IMR-90 (cell line): ENCODE measurements at regions not wholly inside any gene's neighbourhood (a gene's known extent, or its start where the extent isn't known, plus 50 kb on each side); places are given as distances from the start of the nearest gene placed in this dataset.

ENCODE experiments used
- ATAC-seq: fragments of 200-7000 bp; cut with Tn5 transposase; 2 replicates; pipeline ENCODE4 v1.9.1; 2020; ENCODE audit warnings: low read depth, mild to moderate bottlenecking, moderate library complexity
- BruUV-seq: library from RNA; stranded (reverse); fragments of 400-500 nt; replicated peaks from 2 replicates; lab custom pipeline; 2021; lab: Mats Ljungman, UMichigan
- CTCF ChIA-PET: fragments of 300-600 bp; formaldehyde crosslinking; extraction: SDS; loops from one replicate; lab custom pipeline; 2021; ENCODE audit warnings: antibody characterized with exemption; lab: Yijun Ruan, JAX
- POLR2A ChIA-PET: fragments of 300-600 bp; sonication (Branson Sonifier 250); formaldehyde crosslinking; loops from one replicate; lab custom pipeline; 2022; ENCODE audit warnings: antibody characterized with exemption; ENCODE audit not compliant: unreplicated experiment; lab: Charles Lee
- DNase-seq: peaks from one replicate; pipeline ENCODE4 v3.0.0; 2013
- H2AFZ ChIP-seq: replicated peaks from 2 replicates; pipeline ENCODE3; 2013; ENCODE audit warnings: low read length, mild to moderate bottlenecking; ENCODE audit not compliant: poor library complexity
- H2AK5ac ChIP-seq: 2 replicates; pipeline ENCODE4 v1.6.1; 2013; ENCODE audit warnings: low read depth, low read length, inconsistent platforms
- H2AK9ac ChIP-seq: replicated peaks from 2 replicates; pipeline ENCODE3; 2013; ENCODE audit warnings: mild to moderate bottlenecking, low read depth, low read length, moderate library complexity; ENCODE audit not compliant: poor library complexity
- H2BK120ac ChIP-seq: 2 replicates; pipeline ENCODE4 v1.6.1; 2013; ENCODE audit warnings: low read depth, low read length, inconsistent platforms
- H2BK15ac ChIP-seq: 3 replicates; pipeline ENCODE4 v1.6.1; 2013; ENCODE audit warnings: low read depth, low read length, inconsistent platforms
- H2BK20ac ChIP-seq: 2 replicates; pipeline ENCODE4 v1.6.1; 2013; ENCODE audit warnings: low read depth, mild to moderate bottlenecking, inconsistent platforms, low read length, moderate library complexity
- H2BK5ac ChIP-seq: 2 replicates; pipeline ENCODE4 v1.6.1; 2013; ENCODE audit warnings: mild to moderate bottlenecking, low read depth, low read length, inconsistent platforms; ENCODE audit not compliant: poor library complexity, severe bottlenecking
- H3K14ac ChIP-seq: replicated peaks from 2 replicates; pipeline ENCODE4 v1.6.1; 2013; ENCODE audit warnings: low read depth, low read length, inconsistent platforms
- H3K18ac ChIP-seq: 2 replicates; pipeline ENCODE4 v1.6.1; 2013; ENCODE audit warnings: low read depth, low read length, control low read depth
- H3K23ac ChIP-seq: 2 replicates; pipeline ENCODE4 v1.6.1; 2013; ENCODE audit warnings: low read depth, low read length, inconsistent platforms
- H3K27ac ChIP-seq: 2 replicates; pipeline ENCODE4 v1.5.1; 2013; ENCODE audit warnings: mild to moderate bottlenecking, control low read depth, low read length; ENCODE audit not compliant: insufficient read depth
- H3K27me3 ChIP-seq: 2 replicates; pipeline ENCODE4 v1.6.1; 2013; ENCODE audit warnings: low read length; ENCODE audit not compliant: control insufficient read depth, insufficient read depth
- H3K36me3 ChIP-seq: 2 replicates; pipeline ENCODE4 v1.6.1; 2013; ENCODE audit warnings: low read length, mixed read lengths; ENCODE audit not compliant: control insufficient read depth, insufficient read depth
- H3K4ac ChIP-seq: 2 replicates; pipeline ENCODE4 v1.6.1; 2013; ENCODE audit warnings: low read depth, low read length, inconsistent platforms
- H3K4me1 ChIP-seq: 2 replicates; pipeline ENCODE4 v1.6.1; 2013; ENCODE audit warnings: low read length, mixed read lengths; ENCODE audit not compliant: control insufficient read depth, insufficient read depth
- H3K4me2 ChIP-seq: 2 replicates; pipeline ENCODE4 v1.6.1; 2013; ENCODE audit warnings: low read depth, mild to moderate bottlenecking, control low read depth, low read length, moderate library complexity
- H3K4me3 ChIP-seq: 2 replicates; pipeline ENCODE4 v1.5.1; 2013; ENCODE audit warnings: low read depth, mild to moderate bottlenecking, control low read depth, low read length, moderate library complexity; ENCODE audit not compliant: insufficient read depth
- H3K56ac ChIP-seq: 2 replicates; pipeline ENCODE4 v1.6.1; 2013; ENCODE audit warnings: low read length, inconsistent platforms; ENCODE audit not compliant: insufficient read depth; ENCODE audit errors: extremely low read depth
- H3K79me1 ChIP-seq, 2 experiments: 2 replicates each; pipeline ENCODE4 v1.6.1; 2013; ENCODE audit warnings: low read length in 2 of 2, inconsistent platforms in 1 of 2, low read depth in 1 of 2
- H3K9ac ChIP-seq: 2 replicates; pipeline ENCODE4 v1.6.1; 2013; ENCODE audit warnings: low read depth, low read length, control low read depth
- H3K9me1 ChIP-seq: 2 replicates; pipeline ENCODE4 v1.6.1; 2013; ENCODE audit warnings: low read length, inconsistent platforms; ENCODE audit not compliant: insufficient read depth
- H3K9me3 ChIP-seq: 2 replicates; pipeline ENCODE4 v1.6.1; 2013; ENCODE audit warnings: low read length; ENCODE audit not compliant: control insufficient read depth, insufficient read depth
- H4K20me1 ChIP-seq: 2 replicates; pipeline ENCODE4 v1.6.1; 2013; ENCODE audit warnings: low read length, inconsistent platforms; ENCODE audit not compliant: insufficient read depth
- H4K5ac ChIP-seq: 2 replicates; pipeline ENCODE4 v1.6.1; 2013; ENCODE audit warnings: mild to moderate bottlenecking, low read depth, low read length, control low read depth
- H4K8ac ChIP-seq, 2 experiments: 2 replicates each; pipeline ENCODE4 v1.6.1; 2013; ENCODE audit warnings: low read depth in 2 of 2, low read length in 2 of 2, control low read depth in 1 of 2, inconsistent platforms in 1 of 2
- H4K91ac ChIP-seq: 2 replicates; pipeline ENCODE4 v1.6.1; 2013; ENCODE audit warnings: low read depth, low read length, inconsistent platforms; ENCODE audit not compliant: insufficient read depth
- FOS ChIP-seq: fragments of 150-350 bp; IDR thresholded peaks from 2 replicates; pipeline ENCODE4 v1.6.1; 2016; ENCODE audit warnings: low read depth, low read length
- MAFK ChIP-seq: IDR thresholded peaks from 2 replicates; pipeline ENCODE4 v1.6.1; 2012; ENCODE audit warnings: low read depth, low read length, improper control_type of control experiment
- RAD21 ChIP-seq: IDR thresholded peaks from 2 replicates; pipeline ENCODE4 v1.6.1; 2012; ENCODE audit warnings: low read length, improper control_type of control experiment
- WGBS, 2 experiments: methylation state at CpG; one replicate each; pipeline versions ENCODE4 v1.1.5 to v1.1.7; 2013; ENCODE audit warnings: missing lambda C conversion rate in 2 of 2; ENCODE audit not compliant: insufficient read length in 1 of 2; ENCODE audit errors: extremely low coverage in 2 of 2; 5-methylcytosine and 5-hydroxymethylcytosine counted together
- dilution Hi-C: fragments of 300-500 bp; cut with HindIII; formaldehyde crosslinking; loops from one replicate; pipeline ENCODE4 v1.14.3; 2018; ENCODE audit warnings: low sequenced_read_pairs; ENCODE audit not compliant: unreplicated experiment
- in situ Hi-C: fragments of 300-500 bp; cut with MboI; formaldehyde crosslinking; loops from 3 replicates; pipeline ENCODE4 v1.14.3; 2019; ENCODE audit warnings: low sequenced_read_pairs, inconsistent platforms, mixed read lengths
- intact Hi-C: fragments of 100-400 bp; cut with micrococcal nuclease; formaldehyde crosslinking; loops from 2 replicates; pipeline ENCODE4 v1.10.0; 2022
- TF ChIP-seq, protein P1 (sequence below): conservative IDR thresholded peaks from 2 replicates; pipeline ENCODE4 v1.5.1; 2012; ENCODE audit warnings: mild to moderate bottlenecking, low read depth, low read length, improper control_type of control experiment

DNA sequence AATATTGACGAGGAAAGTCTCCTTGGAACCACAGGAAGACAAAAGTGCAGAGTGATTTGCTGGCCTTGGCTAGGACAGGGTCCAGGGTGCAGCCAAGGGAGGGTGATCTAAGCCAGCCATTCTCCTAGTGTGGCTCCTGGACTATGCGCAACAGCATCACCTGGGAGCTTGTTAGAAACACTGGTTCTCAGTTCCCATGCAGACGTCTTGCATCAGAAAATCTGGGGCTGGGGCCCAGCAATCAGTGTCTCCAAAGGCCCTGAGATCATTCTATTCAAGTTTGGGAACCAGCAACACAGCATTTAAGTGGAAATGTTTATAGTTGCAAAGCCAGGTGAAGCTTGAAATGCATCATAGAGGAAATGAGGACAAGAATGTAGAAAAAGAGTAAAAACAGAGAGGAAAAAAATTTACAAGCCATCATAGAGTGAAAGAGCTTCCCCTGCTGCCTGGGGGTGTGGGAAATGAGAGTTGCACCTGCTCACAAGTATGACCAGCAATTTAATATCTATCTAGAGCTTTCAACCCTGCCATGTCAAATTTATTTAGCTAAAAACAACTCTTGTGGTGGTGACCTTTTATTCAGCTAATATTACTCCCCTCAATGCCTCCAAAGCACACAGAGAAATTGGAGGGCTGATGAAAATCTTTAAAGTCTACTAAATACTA, 54.4 kb upstream of the SEC11C start:
- no peak overlapping the region for H3K4me3 ChIP-seq
- no peak overlapping the region for H3K18ac ChIP-seq
- peaks cover 25% of the 10 kb centered on the region for H3K27me3 ChIP-seq
- H3K56ac ChIP-seq = no peak overlapping the region
- WGBS, 2 experiments = 35% methylated on average over 2 of the region's 3 CpGs; no CpG with 5 or more reads in 1 of the 2 experiments
- BruUV-seq = no TSS peak
- no peak overlapping the region for H2AK5ac ChIP-seq
- H3K4me1 ChIP-seq = no peaks in the 10 kb centered on the region; the same call in 1 of the 2 replicates
- in situ Hi-C loops (no loop called here), intact Hi-C loops (no loop called here), dilution Hi-C loops (no loop called here)
- H3K9me1 ChIP-seq = no peaks in the 10 kb centered on the region
- TF ChIP-seq, protein P1, sequence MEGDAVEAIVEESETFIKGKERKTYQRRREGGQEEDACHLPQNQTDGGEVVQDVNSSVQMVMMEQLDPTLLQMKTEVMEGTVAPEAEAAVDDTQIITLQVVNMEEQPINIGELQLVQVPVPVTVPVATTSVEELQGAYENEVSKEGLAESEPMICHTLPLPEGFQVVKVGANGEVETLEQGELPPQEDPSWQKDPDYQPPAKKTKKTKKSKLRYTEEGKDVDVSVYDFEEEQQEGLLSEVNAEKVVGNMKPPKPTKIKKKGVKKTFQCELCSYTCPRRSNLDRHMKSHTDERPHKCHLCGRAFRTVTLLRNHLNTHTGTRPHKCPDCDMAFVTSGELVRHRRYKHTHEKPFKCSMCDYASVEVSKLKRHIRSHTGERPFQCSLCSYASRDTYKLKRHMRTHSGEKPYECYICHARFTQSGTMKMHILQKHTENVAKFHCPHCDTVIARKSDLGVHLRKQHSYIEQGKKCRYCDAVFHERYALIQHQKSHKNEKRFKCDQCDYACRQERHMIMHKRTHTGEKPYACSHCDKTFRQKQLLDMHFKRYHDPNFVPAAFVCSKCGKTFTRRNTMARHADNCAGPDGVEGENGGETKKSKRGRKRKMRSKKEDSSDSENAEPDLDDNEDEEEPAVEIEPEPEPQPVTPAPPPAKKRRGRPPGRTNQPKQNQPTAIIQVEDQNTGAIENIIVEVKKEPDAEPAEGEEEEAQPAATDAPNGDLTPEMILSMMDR = no peak
- TF ChIP-seq MAFK = no peak
- TF ChIP-seq RAD21 = no peak
- no peak for TF ChIP-seq FOS
- H3K9ac ChIP-seq = no peak overlapping the region
- no peak overlapping the region for H3K4ac ChIP-seq
- no peak overlapping the region for H2BK120ac ChIP-seq
- no peaks in the 10 kb centered on the region for H3K9me3 ChIP-seq
- H4K20me1 ChIP-seq = no peaks in the 10 kb centered on the region
- no peaks in the 10 kb centered on the region for H3K79me1 ChIP-seq
- DNase-seq (no peak), ATAC-seq (no peak)
- H2BK5ac ChIP-seq = no peak overlapping the region
- POLR2A ChIA-PET = no interaction called here
- H2AK9ac ChIP-seq = no peak overlapping the region
- no peak overlapping the region for H4K5ac ChIP-seq
- H3K14ac ChIP-seq = no peak overlapping the region
- no peak overlapping the region for H2AFZ ChIP-seq
- H3K36me3 ChIP-seq = no peaks in the 10 kb centered on the region
- no peak overlapping the region for H3K4me2 ChIP-seq
- no peak overlapping the region for H4K8ac ChIP-seq
- CTCF ChIA-PET = interaction anchor here (0.7 to 2.2 kb wide), 3 partner anchors 15 to 321 kb away, joined by 3 to 7 read pairs (median 4); no protein-coding TSS in a partner anchor
- H3K27ac ChIP-seq = no peak overlapping the region
- no peak overlapping the region for H4K91ac ChIP-seq
- H3K23ac ChIP-seq = no peak overlapping the region
- H2BK20ac ChIP-seq = 0 out of 2 replicates have a peak overlapping the region, but pooled peaks have one; percentile 59
- no peak overlapping the region for H2BK15ac ChIP-seq
